ENCODE measurements at regions not wholly inside any gene's neighbourhood (a gene's known extent, or its start where the extent isn't known, plus 50 kb on each side); places are given as distances from the start of the nearest gene placed in this dataset.

DNA sequence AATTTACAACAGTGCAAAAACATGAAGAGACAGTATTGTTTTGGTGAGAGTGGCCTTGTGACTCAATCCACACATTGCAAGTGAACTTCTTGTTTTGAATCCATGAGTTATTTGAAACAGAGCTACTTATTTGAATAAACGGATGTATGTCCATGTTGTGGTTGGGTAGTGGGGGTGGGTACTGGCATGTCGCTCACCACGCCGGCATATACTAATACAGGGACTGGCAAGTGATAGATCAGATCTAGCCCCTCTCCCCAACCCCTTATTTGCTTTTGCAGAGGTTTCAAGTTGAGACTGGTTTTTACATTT is 83.8 kb downstream of the EDEM1 start:
- no TSS peak for BruUV-seq (replicated peaks)
- FAIRE-seq, result no peak
- H3K27ac ChIP-seq (ENCODE audit: insufficient read depth, low read depth, low read length), result no peak overlapping the region
- H3K9me3 ChIP-seq (replicated peaks; ENCODE audit: control insufficient read depth, insufficient read depth, low read length), result no peaks in the 10 kb centered on the region
- TF ChIP-seq POLR2A (IDR thresholded peaks at IDR 0.05; ENCODE audit: low read depth, low read length) (no peak), CTCF (IDR thresholded peaks at IDR 0.05; ENCODE audit: extremely low read depth in 1 of 2, insufficient read depth in 1 of 2, low read depth in 1 of 2, low read length in 2 of 2) (no peak), POLR2AphosphoS5 (IDR thresholded peaks at IDR 0.05; ENCODE audit: insufficient read depth, low read depth, low read length) (no peak), FOS (IDR thresholded peaks at IDR 0.05; ENCODE audit: borderline replicate concordance, insufficient read depth, low read length) (no peak), MYC (IDR thresholded peaks at IDR 0.05; ENCODE audit: low read depth, low read length) (no peak), EZH2 (IDR thresholded peaks at IDR 0.05; ENCODE audit: borderline replicate concordance, low read depth, low read length, severe bottlenecking) (no peak), GATA2 (IDR thresholded peaks at IDR 0.05; ENCODE audit: insufficient read depth, insufficient read length, low read depth, low read length) (no peak), JUN (IDR thresholded peaks at IDR 0.05; ENCODE audit: borderline replicate concordance, insufficient read depth, insufficient read length, low read depth) (no peak)
- TF ChIP-seq, protein P1, sequence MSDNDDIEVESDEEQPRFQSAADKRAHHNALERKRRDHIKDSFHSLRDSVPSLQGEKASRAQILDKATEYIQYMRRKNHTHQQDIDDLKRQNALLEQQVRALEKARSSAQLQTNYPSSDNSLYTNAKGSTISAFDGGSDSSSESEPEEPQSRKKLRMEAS (IDR thresholded peaks at IDR 0.05; ENCODE audit: insufficient read depth, insufficient read length), result no peak
- POLR2A ChIA-PET, result no interaction called here
- no peak overlapping the region for H3K9ac ChIP-seq (replicated peaks; ENCODE audit: extremely low read depth, insufficient read depth, low read length)
- H3K27me3 ChIP-seq (ENCODE audit: control insufficient read depth in 2 of 2, insufficient read depth in 2 of 2, low read length in 2 of 2), result no peaks in the 10 kb centered on the region
- intact Hi-C loops (cut with micrococcal nuclease), result no loop called here
- dilution Hi-C loops (cut with MboI; ENCODE audit: extremely low pct_ligation_motif_present, low sequenced_read_pairs), result no loop called here
- H3K4me3 ChIP-seq (replicated peaks in 1 of 3; ENCODE audit: insufficient read depth in 1 of 3, low read depth in 1 of 3, low read length in 3 of 3), result no peak overlapping the region
- H2AFZ ChIP-seq (ENCODE audit: low read depth, low read length), result no peak overlapping the region
- no peak for DNase-seq (ENCODE audit: low read depth, low spot score)
- H3K4me1 ChIP-seq (ENCODE audit: control insufficient read depth, extremely low read depth, insufficient read depth, low read length), result no peaks in the 10 kb centered on the region
- H4K20me1 ChIP-seq (replicated peaks; ENCODE audit: control insufficient read depth, extremely low read depth, insufficient read depth, low read length), result no peaks in the 10 kb centered on the region
- no peak overlapping the region for H3K4me2 ChIP-seq (ENCODE audit: insufficient read depth, low read length)
- H3K79me2 ChIP-seq (ENCODE audit: control insufficient read depth, insufficient read depth, low read length), result no peaks in the 10 kb centered on the region
- no peaks in the 10 kb centered on the region for H3K9me1 ChIP-seq (replicated peaks; ENCODE audit: control insufficient read depth, extremely low read depth, insufficient read depth, low read length)
- CTCF ChIA-PET, result no interaction called here
- no peaks in the 10 kb centered on the region for H3K36me3 ChIP-seq (ENCODE audit: control insufficient read depth in 2 of 2, extremely low read depth in 1 of 2, insufficient read depth in 2 of 2, low read length in 2 of 2)

Measured in endothelial cell of umbilical vein (primary cell).